ENCODE measurements at regions not wholly inside any gene's neighbourhood (a gene's known extent, or its start where the extent isn't known, plus 50 kb on each side); places are given as distances from the start of the nearest gene placed in this dataset.

GRCh38 chr13:57918086-57918485 lies 286.5 kb downstream of the PCDH17 start:
- H3K79me1 ChIP-seq (ENCODE audit: insufficient read depth, low read depth, low read length, poor library complexity, severe bottlenecking) = no peaks in the 10 kb centered on the region
- Mint-ChIP-seq H3K27me3 (ENCODE audit: low read depth) (no peaks in the 10 kb centered on the region), H3K27ac (no peak overlapping the region), H3K4me1 (peaks cover 5% of the 10 kb centered on the region in 2 experiments), H3K36me3 (ENCODE audit: insufficient read depth in 1 of 3, low read depth in 3 of 3) (no peaks in the 10 kb centered on the region; a peak in 1 of 7 replicates), H3K4me3 (no peak overlapping the region), H3K9me3 (no peaks in the 10 kb centered on the region)
- H3K4me2 ChIP-seq (ENCODE audit: insufficient read depth, insufficient read length, low read length) = no peak overlapping the region
- H2BK12ac ChIP-seq (ENCODE audit: insufficient read length, low read depth, low read length) = no peak overlapping the region
- no peaks in the 10 kb centered on the region for H3K9me3 ChIP-seq (ENCODE audit: control insufficient read depth, low read depth, low read length)
- H2BK120ac ChIP-seq (ENCODE audit: low read depth, low read length, poor library complexity, severe bottlenecking) = no peak overlapping the region
- H4K5ac ChIP-seq (ENCODE audit: insufficient read length, low read depth, low read length) = no peak overlapping the region
- no CpG with 5 or more reads among the region's 3 CpGs for WGBS (ENCODE audit: extremely low coverage, insufficient read length, low lambda C conversion rate)
- H2BK15ac ChIP-seq (ENCODE audit: low read depth, low read length) = no peak overlapping the region
- no peaks in the 10 kb centered on the region for H3K27me3 ChIP-seq (ENCODE audit: insufficient read depth, low read length)
- no peaks in the 10 kb centered on the region for H3K79me2 ChIP-seq (ENCODE audit: insufficient read depth, low read length)
- H4K20me1 ChIP-seq (ENCODE audit: control insufficient read depth, insufficient read depth, insufficient read length) = no peaks in the 10 kb centered on the region
- no peak overlapping the region for H2AK5ac ChIP-seq (ENCODE audit: insufficient read length, low read length)
- H3K56ac ChIP-seq (ENCODE audit: insufficient read length, low read depth, low read length) = no peak overlapping the region
- no peak overlapping the region for H4K8ac ChIP-seq (replicated peaks; ENCODE audit: insufficient read length, low read depth, low read length)
- H3K4me1 ChIP-seq (ENCODE audit: insufficient read depth, low read length) = 0 out of 2 replicates have a peak, but pooled peaks cover 2% of the 10 kb centered on the region
- H2BK20ac ChIP-seq (ENCODE audit: low read depth, low read length, poor library complexity, severe bottlenecking) = no peak overlapping the region
- H3T11ph ChIP-seq (ENCODE audit: low read length) = no peak overlapping the region
- H3K23me2 ChIP-seq (ENCODE audit: insufficient read length, low read depth, low read length, poor library complexity, severe bottlenecking) = no peaks in the 10 kb centered on the region
- no peak overlapping the region for H2AFZ ChIP-seq (ENCODE audit: low read length)
- no peak for DNase-seq
- H2BK5ac ChIP-seq (ENCODE audit: insufficient read length, low read length) = no peak overlapping the region
- H3K14ac ChIP-seq (ENCODE audit: insufficient read depth, low read length) = no peak overlapping the region
- H3K4ac ChIP-seq (ENCODE audit: low read depth, low read length) = no peak overlapping the region
- H3K27ac ChIP-seq (ENCODE audit: insufficient read length, low read depth, low read length) = no peak overlapping the region
- TF ChIP-seq CTCF (conservative IDR thresholded peaks at IDR 0.05) = no peak
- H4K91ac ChIP-seq (ENCODE audit: insufficient read length, low read depth, low read length) = no peak overlapping the region
- H3K23ac ChIP-seq (ENCODE audit: insufficient read length, low read depth, low read length) = no peak overlapping the region
- no peak overlapping the region for H3K18ac ChIP-seq (ENCODE audit: insufficient read length, low read depth, low read length)
- no peak overlapping the region for H3K9ac ChIP-seq (ENCODE audit: extremely low read depth, insufficient read length, low read length)
